Ectodermal cell (in vitro differentiated cells): ENCODE measurements at regions not wholly inside any gene's neighbourhood (a gene's known extent, or its start where the extent isn't known, plus 50 kb on each side); places are given as distances from the start of the nearest gene placed in this dataset.

Experiments
- H3K27ac ChIP-seq: 2 replicates; pipeline ENCODE4 v1.7.0; 2013; ENCODE audit warnings: mild to moderate bottlenecking, low read depth, low read length; ENCODE audit not compliant: insufficient read depth, poor library complexity, severe bottlenecking
- H3K27me3 ChIP-seq: 2 replicates; pipeline ENCODE4 v1.7.0; 2013; ENCODE audit warnings: mild to moderate bottlenecking, low read length; ENCODE audit not compliant: insufficient read depth, control insufficient read depth, poor library complexity, severe bottlenecking
- H3K36me3 ChIP-seq: one replicate; pipeline ENCODE4 v1.7.0; 2013; ENCODE audit warnings: low read length; ENCODE audit not compliant: control insufficient read depth, insufficient read depth
- H3K4me1 ChIP-seq: one replicate; pipeline ENCODE4 v1.7.0; 2013; ENCODE audit warnings: low read length; ENCODE audit not compliant: control insufficient read depth, insufficient read depth
- H3K4me3 ChIP-seq: 2 replicates; pipeline ENCODE4 v1.7.0; 2013; ENCODE audit warnings: low read depth, low read length, control low read depth; ENCODE audit not compliant: insufficient read depth
- H3K9me3 ChIP-seq: 2 replicates; pipeline ENCODE4 v1.7.0; 2013; ENCODE audit warnings: mild to moderate bottlenecking, low read length, moderate library complexity; ENCODE audit not compliant: control insufficient read depth
- WGBS, 2 experiments: methylation state at CpG; one replicate each; pipeline ENCODE4 v1.1.7; 2013; ENCODE audit warnings: missing lambda C conversion rate in 2 of 2; 5-methylcytosine and 5-hydroxymethylcytosine counted together

DNA sequence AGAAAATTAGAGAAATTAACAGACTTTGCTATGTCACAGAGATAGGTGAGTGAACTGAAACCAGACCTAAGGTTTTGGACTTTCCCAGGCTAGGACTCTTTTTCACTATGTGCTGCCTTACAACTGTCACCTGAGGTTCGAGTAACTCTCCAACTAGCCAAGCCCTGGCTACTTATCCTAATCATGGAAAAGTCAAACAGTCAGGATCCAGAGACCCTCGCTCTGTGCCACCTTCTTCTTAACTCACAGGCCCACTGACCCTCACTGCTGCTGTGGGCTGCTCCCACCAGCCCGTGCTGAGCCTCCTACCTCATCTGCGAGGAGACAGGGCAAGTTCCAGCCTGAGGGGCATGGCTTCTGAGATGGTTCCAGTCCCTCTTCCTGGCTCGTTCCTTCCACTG, 211.4 kb upstream of the KLF14 start:
- H3K27me3 ChIP-seq, result no peaks in the 10 kb centered on the region
- WGBS, 2 experiments, result 92% methylated on average over 5 of the region's 5 CpGs
- H3K4me3 ChIP-seq, result no peak overlapping the region
- H3K27ac ChIP-seq, result no peak overlapping the region
- H3K36me3 ChIP-seq, result no peaks in the 10 kb centered on the region
- no peaks in the 10 kb centered on the region for H3K9me3 ChIP-seq
- peaks cover 9% of the 10 kb centered on the region for H3K4me1 ChIP-seq

DNA sequence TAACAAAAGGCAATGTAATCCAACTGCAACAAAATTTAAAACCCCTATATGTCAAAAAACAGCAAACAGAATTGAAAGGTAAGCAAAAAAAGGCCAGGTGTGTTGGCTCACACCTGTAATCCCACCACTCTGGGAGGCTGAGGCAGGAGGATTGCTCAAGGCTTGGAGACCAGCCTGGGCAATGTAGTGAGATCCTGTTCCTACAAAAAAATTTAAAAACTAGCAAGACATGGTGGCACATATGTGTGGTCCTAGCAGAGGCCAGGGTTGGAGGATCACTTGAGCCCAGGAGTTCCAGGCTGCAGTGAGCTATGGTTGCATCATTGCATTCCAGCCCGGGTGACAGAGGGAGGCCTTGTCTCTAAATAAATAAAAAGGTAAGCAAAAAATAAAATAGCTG, 212.1 kb upstream of the KLF14 start:
- Histone ChIP-seq H3K27me3 (no peaks in the 10 kb centered on the region), H3K36me3 (no peaks in the 10 kb centered on the region), H3K4me1 (peaks cover 4% of the 10 kb centered on the region), H3K4me3 (no peak overlapping the region), H3K27ac (no peak overlapping the region), H3K9me3 (no peaks in the 10 kb centered on the region)
- WGBS, 2 experiments, result 67 to 75% methylated on average over 1 of the region's 1 CpG

DNA sequence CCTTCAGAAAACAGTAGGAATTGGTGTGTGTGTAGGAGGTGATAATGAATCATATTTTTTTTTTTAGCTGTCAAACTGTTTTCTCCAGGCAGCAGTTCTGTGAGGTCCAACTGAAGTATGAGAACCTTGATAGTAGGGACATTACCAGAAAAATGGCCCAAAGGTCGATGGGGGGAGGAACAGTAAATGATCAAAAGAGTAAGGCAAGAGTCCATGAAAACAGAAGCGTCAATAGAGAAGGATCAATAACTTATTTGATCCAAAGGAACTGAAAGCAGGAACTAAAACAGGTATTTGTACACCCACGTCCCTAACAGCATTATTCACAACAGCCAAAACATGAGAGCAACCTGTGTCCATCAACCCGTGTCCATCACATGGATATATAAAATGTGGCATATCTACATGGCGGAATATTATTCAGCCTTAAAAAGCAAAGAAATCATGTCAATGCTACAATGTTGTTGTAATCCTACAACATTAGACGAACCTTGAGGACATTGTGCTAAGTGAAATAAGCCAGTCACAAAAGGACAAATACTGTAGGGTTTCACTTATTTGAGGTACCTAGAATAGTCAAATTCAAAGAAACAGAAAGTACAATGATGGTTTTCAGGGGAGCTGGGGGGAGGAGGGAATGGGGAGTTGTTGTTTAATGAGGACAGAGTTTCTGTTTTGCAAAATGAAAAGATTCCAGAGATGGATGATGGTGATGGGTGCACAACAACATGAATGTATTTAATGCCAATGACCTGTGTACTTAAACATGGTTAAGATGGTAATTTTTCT, 214.0 kb upstream of the KLF14 start:
- 97 to 98% methylated on average over 6 of the region's 6 CpGs for WGBS, 2 experiments
- peaks cover 4% of the 10 kb centered on the region for H3K4me1 ChIP-seq
- no peaks in the 10 kb centered on the region for H3K27me3 ChIP-seq
- no peaks in the 10 kb centered on the region for H3K36me3 ChIP-seq
- no peak overlapping the region for H3K27ac ChIP-seq
- no peaks in the 10 kb centered on the region for H3K9me3 ChIP-seq
- no peak overlapping the region for H3K4me3 ChIP-seq

DNA sequence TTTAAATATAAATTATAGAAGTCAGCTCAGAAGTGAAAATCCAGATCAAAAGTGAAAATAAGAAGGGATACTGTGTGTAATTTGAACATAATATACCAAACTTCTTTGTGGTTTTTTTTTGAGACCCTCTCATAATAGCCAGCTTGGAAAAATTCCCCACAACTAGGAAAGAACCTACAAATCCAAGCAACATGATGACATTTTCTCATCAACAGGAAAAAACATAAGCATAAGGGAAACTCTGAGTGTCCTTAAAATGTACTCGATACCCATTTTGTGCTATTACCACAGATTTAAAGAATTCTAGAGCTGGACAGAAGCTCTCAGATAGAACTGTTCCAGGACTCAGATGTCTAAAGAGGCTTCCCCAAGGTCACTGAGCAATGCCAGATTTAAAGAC, 214.8 kb upstream of the KLF14 start:
- Histone ChIP-seq H3K27me3 (no peaks in the 10 kb centered on the region), H3K4me3 (no peak overlapping the region), H3K4me1 (no peaks in the 10 kb centered on the region), H3K9me3 (no peaks in the 10 kb centered on the region), H3K27ac (no peak overlapping the region), H3K36me3 (no peaks in the 10 kb centered on the region)
- 95 to 96% methylated on average over 1 of the region's 1 CpG for WGBS, 2 experiments

DNA sequence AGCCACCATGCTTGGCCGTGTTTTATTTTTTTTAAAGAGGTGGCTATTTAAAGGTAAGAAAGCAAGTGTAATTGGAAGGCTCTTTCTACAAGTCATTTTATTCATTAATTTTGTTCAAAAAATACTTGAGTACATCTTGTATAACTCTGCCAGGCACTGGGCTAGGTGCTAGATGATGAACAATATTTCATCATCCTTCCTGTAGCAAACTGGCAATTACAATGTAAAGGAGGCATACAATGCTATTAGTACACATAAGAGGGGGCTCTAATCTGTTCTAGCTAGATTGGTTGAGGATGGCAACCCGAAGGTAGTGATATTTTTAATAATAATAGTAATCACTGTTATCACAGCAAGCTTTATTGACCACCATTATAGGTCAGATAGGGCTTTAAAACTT, 215.5 kb upstream of the KLF14 start:
- WGBS, 2 experiments, result 67 to 92% methylated on average over 1 of the region's 2 CpGs
- Histone ChIP-seq H3K4me1 (no peaks in the 10 kb centered on the region), H3K36me3 (no peaks in the 10 kb centered on the region), H3K27me3 (no peaks in the 10 kb centered on the region), H3K9me3 (no peaks in the 10 kb centered on the region), H3K27ac (no peak overlapping the region), H3K4me3 (no peak overlapping the region)

- Histone ChIP-seq H3K4me3 (no peak overlapping the region), H3K4me1 (no peaks in the 10 kb centered on the region), H3K9me3 (no peaks in the 10 kb centered on the region), H3K27me3 (no peaks in the 10 kb centered on the region), H3K36me3 (no peaks in the 10 kb centered on the region), H3K27ac (no peak overlapping the region)
- WGBS, 2 experiments, result 91 to 96% methylated on average over 1 of the region's 1 CpG
Observed at GRCh38 chr7:130950054-130950453, 216.0 kb upstream of the KLF14 start.

DNA sequence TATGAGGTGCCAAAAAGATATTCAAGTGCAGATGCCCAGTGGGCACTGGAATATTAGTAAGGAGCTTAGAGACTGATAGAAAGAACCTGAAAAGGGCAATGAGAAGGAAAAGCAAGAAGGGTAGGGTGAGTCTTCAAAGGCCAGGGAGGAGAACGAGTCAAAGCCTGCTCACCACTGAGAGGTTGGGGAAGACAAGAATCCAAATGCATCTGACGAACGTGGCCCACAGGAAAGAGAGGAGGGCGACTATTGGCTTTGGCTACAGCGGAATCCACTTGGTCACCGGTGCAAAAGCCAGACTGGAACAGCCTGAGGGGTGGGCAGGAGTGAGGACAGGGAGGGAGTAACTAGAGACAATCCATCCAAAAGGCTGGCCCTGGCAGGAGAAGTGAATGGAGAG, 216.7 kb upstream of the KLF14 start:
- no peaks in the 10 kb centered on the region for H3K27me3 ChIP-seq
- H3K27ac ChIP-seq, result no peak overlapping the region
- no peaks in the 10 kb centered on the region for H3K4me1 ChIP-seq
- no peaks in the 10 kb centered on the region for H3K36me3 ChIP-seq
- no peak overlapping the region for H3K4me3 ChIP-seq
- no peaks in the 10 kb centered on the region for H3K9me3 ChIP-seq
- 93 to 94% methylated on average over 6 of the region's 6 CpGs for WGBS, 2 experiments

GRCh38 chr7:130951303-130951975, 217.4 kb upstream of the KLF14 start:
- WGBS, 2 experiments, result 91 to 92% methylated on average over 14 of the region's 14 CpGs
- Histone ChIP-seq H3K9me3 (no peaks in the 10 kb centered on the region), H3K4me1 (no peaks in the 10 kb centered on the region), H3K4me3 (no peak overlapping the region), H3K27ac (no peak overlapping the region), H3K36me3 (no peaks in the 10 kb centered on the region), H3K27me3 (no peaks in the 10 kb centered on the region)

- Histone ChIP-seq H3K27me3 (no peaks in the 10 kb centered on the region), H3K4me1 (no peaks in the 10 kb centered on the region)
- WGBS, 2 experiments, result 91 to 93% methylated on average over 14 to 16 of the region's 16 CpGs
Observed at GRCh38 chr7:130951976-130952876, 218.2 kb upstream of the KLF14 start.

GRCh38 chr7:130953196-130953595, 219.2 kb upstream of the KLF14 start:
- Histone ChIP-seq H3K4me1 (no peaks in the 10 kb centered on the region), H3K36me3 (no peaks in the 10 kb centered on the region), H3K4me3 (no peak overlapping the region), H3K9me3 (no peaks in the 10 kb centered on the region), H3K27ac (no peak overlapping the region), H3K27me3 (no peaks in the 10 kb centered on the region)
- WGBS, 2 experiments, result 97 to 100% methylated on average over 4 of the region's 4 CpGs

More at GRCh38 chr7:130951976-130952876, 218.2 kb upstream of the KLF14 start:
- no peak overlapping the region for H3K4me3 ChIP-seq
- H3K27ac ChIP-seq, result no peak overlapping the region
- H3K36me3 ChIP-seq, result no peaks in the 10 kb centered on the region
- H3K9me3 ChIP-seq, result no peaks in the 10 kb centered on the region
